Caco-2 (cell line): ENCODE measurements at regions not wholly inside any gene's neighbourhood (a gene's known extent, or its start where the extent isn't known, plus 50 kb on each side); places are given as distances from the start of the nearest gene placed in this dataset.

Experiments used
- BruUV-seq: library from RNA; stranded (reverse); fragments of 400-500 nt; replicated peaks from 2 replicates; lab custom pipeline; 2021; lab: Mats Ljungman, UMichigan
- CTCF ChIA-PET: fragments of 300-600 bp; sonication (Branson Sonifier 250); formaldehyde crosslinking; loops from one replicate; lab custom pipeline; 2022; ENCODE audit warnings: antibody characterized with exemption; lab: Charles Lee
- POLR2A ChIA-PET: fragments of 300-600 bp; sonication (Branson Sonifier 250); formaldehyde crosslinking; loops from one replicate; lab custom pipeline; 2022; ENCODE audit warnings: antibody characterized with exemption; lab: Charles Lee
- DNase-seq, 2 experiments: peaks; one replicate each; pipeline versions ENCODE4 v3.0.0 to v3.0.0-alpha.2; 2020 to 2022
- H3K27me3 ChIP-seq: replicated peaks from 2 replicates; pipeline ENCODE4 v1.6.0; 2011; ENCODE audit warnings: low read length; ENCODE audit not compliant: control insufficient read depth, insufficient read depth
- H3K36me3 ChIP-seq: 2 replicates; pipeline ENCODE4 v1.5.1; 2011; ENCODE audit warnings: low read length; ENCODE audit not compliant: control insufficient read depth, insufficient read depth
- H3K4me1 ChIP-seq: fragments of 250-450 bp; sonication (Bioruptor Pico); 2 replicates; pipeline ENCODE4 v1.5.1; 2020; ENCODE audit warnings: mild to moderate bottlenecking
- H3K4me3 ChIP-seq: 2 replicates; pipeline ENCODE4 v1.5.1; 2011; ENCODE audit warnings: low read depth, mild to moderate bottlenecking, control low read depth, low read length
- H3K9me3 ChIP-seq: fragments of 250-450 bp; sonication (Bioruptor Pico); 2 replicates; pipeline ENCODE4 v1.5.1; 2020; ENCODE audit warnings: mild to moderate bottlenecking, moderate library complexity
- H3K27ac Mint-ChIP-seq: one replicate; pipeline ENCODE4 v1.8.0; 2022; ENCODE audit warnings: mixed read lengths; ENCODE audit not compliant: unreplicated experiment
- H3K27me3 Mint-ChIP-seq: one replicate; pipeline ENCODE4 v1.8.0; 2022; ENCODE audit warnings: mixed read lengths; ENCODE audit not compliant: insufficient read depth, unreplicated experiment
- H3K36me3 Mint-ChIP-seq: one replicate; pipeline ENCODE4 v1.8.0; 2022; ENCODE audit warnings: mild to moderate bottlenecking, mixed read lengths; ENCODE audit not compliant: insufficient read depth, unreplicated experiment
- H3K4me1 Mint-ChIP-seq: one replicate; pipeline ENCODE4 v1.8.0; 2022; ENCODE audit warnings: low read depth, mixed read lengths; ENCODE audit not compliant: unreplicated experiment
- H3K4me3 Mint-ChIP-seq: one replicate; pipeline ENCODE4 v1.8.0; 2022; ENCODE audit warnings: mild to moderate bottlenecking, moderate library complexity, mixed read lengths; ENCODE audit not compliant: unreplicated experiment
- H3K9me3 Mint-ChIP-seq: one replicate; pipeline ENCODE4 v1.8.0; 2022; ENCODE audit warnings: mixed read lengths; ENCODE audit not compliant: unreplicated experiment
- intact Hi-C: fragments of 100-400 bp; cut with micrococcal nuclease; formaldehyde crosslinking; loops from one replicate; pipeline ENCODE4 v1.10.0; 2022; ENCODE audit not compliant: unreplicated experiment
- TF ChIP-seq, protein P1 (sequence below), 2 experiments: fragments of 200-600 bp in 1 of 2; IDR thresholded peaks; 1 replicate in 1 of 2; 2 replicates in 1 of 2; pipeline versions ENCODE4 v1.5.1 to v1.8.0; 2011 to 2022; ENCODE audit warnings: antibody characterized with exemption in 1 of 2, control low read depth in 1 of 2, inconsistent platforms in 1 of 2, low read depth in 1 of 2, low read length in 1 of 2, mild to moderate bottlenecking in 1 of 2, moderate library complexity in 1 of 2; ENCODE audit not compliant: insufficient read depth in 1 of 2, severe bottlenecking in 1 of 2, unreplicated experiment in 1 of 2

DNA sequence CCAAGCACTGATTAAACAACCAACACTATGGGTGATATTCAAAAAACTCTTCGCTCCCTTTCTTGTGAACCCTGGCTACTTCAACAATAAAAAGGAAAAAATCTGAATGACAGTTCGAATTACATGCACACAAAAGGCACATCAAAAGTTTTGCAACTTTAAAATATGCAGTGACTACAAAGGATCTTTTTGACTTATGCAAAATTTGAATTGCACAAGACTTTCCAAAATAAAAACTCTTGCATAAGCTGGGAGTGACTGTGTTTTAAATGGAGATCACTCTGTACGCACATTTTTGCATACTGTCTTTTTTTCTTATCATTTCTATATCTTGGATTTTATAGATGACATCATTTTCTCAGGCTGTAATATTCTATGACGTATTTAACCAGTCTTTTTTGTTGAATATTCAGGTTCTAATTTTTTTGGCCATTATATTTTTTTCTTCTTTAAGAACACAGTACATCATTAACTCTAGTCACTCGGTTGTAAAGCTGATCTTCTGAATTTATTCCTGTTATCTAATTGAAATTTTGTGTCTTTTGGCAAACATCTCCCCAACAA is 667.6 kb upstream of the TBX3 start:
- H3K4me3 Mint-ChIP-seq = no peak overlapping the region
- no peaks in the 10 kb centered on the region for H3K27me3 Mint-ChIP-seq
- Histone ChIP-seq H3K27me3 (no peaks in the 10 kb centered on the region), H3K4me3 (no peak overlapping the region), H3K4me1 (no peaks in the 10 kb centered on the region), H3K9me3 (no peaks in the 10 kb centered on the region), H3K36me3 (no peaks in the 10 kb centered on the region)
- H3K36me3 Mint-ChIP-seq = no peaks in the 10 kb centered on the region
- TF ChIP-seq, protein P1, sequence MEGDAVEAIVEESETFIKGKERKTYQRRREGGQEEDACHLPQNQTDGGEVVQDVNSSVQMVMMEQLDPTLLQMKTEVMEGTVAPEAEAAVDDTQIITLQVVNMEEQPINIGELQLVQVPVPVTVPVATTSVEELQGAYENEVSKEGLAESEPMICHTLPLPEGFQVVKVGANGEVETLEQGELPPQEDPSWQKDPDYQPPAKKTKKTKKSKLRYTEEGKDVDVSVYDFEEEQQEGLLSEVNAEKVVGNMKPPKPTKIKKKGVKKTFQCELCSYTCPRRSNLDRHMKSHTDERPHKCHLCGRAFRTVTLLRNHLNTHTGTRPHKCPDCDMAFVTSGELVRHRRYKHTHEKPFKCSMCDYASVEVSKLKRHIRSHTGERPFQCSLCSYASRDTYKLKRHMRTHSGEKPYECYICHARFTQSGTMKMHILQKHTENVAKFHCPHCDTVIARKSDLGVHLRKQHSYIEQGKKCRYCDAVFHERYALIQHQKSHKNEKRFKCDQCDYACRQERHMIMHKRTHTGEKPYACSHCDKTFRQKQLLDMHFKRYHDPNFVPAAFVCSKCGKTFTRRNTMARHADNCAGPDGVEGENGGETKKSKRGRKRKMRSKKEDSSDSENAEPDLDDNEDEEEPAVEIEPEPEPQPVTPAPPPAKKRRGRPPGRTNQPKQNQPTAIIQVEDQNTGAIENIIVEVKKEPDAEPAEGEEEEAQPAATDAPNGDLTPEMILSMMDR (IDR thresholded peaks at IDR 0.05; ENCODE audit: insufficient read depth in 1 of 2, low read depth in 1 of 2, low read length in 1 of 2, severe bottlenecking in 1 of 2, unreplicated experiment in 1 of 2) = no peak
- H3K4me1 Mint-ChIP-seq = peaks cover 10% of the 10 kb centered on the region
- H3K27ac Mint-ChIP-seq = no peak overlapping the region
- ChIA-PET POLR2A (no interaction called here), CTCF (no interaction called here)
- DNase-seq = no peak
- intact Hi-C loops = no loop called here
- BruUV-seq = no TSS peak
- no peaks in the 10 kb centered on the region for H3K9me3 Mint-ChIP-seq

DNA sequence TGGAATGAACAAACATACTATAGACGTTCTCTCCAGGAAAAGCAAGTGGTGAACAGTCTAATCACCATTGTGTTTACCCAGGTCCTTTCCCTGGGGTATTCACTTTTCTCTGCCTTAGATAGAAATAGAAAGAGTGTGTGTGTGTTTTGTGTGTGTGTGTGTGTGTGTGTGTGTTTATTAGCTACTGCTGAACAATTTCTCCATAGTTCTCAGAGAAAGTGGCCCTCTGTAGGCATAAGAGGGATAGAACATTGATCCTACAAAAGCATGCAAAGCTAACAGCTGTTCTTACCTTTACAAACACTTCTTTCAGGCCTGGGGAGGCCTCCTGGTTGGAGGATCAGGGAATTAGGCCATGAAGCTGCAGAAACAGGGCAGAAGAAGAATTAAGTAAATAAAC is 665.7 kb upstream of the TBX3 start:
- H3K4me1 ChIP-seq = no peaks in the 10 kb centered on the region
- no TSS peak for BruUV-seq
- ChIA-PET POLR2A (no interaction called here), CTCF (no interaction called here)
- Mint-ChIP-seq H3K4me3 (no peak overlapping the region), H3K27ac (no peak overlapping the region), H3K36me3 (no peaks in the 10 kb centered on the region), H3K27me3 (no peaks in the 10 kb centered on the region), H3K9me3 (no peaks in the 10 kb centered on the region), H3K4me1 (peaks cover 10% of the 10 kb centered on the region)
- H3K36me3 ChIP-seq = no peaks in the 10 kb centered on the region
- TF ChIP-seq, protein P1 (IDR thresholded peaks at IDR 0.05; ENCODE audit: insufficient read depth in 1 of 2, low read depth in 1 of 2, low read length in 1 of 2, severe bottlenecking in 1 of 2, unreplicated experiment in 1 of 2) = no peak
- H3K27me3 ChIP-seq = no peaks in the 10 kb centered on the region
- H3K9me3 ChIP-seq = no peaks in the 10 kb centered on the region
- no peak overlapping the region for H3K4me3 ChIP-seq
- no peak for DNase-seq
- intact Hi-C loops = no loop called here

DNA sequence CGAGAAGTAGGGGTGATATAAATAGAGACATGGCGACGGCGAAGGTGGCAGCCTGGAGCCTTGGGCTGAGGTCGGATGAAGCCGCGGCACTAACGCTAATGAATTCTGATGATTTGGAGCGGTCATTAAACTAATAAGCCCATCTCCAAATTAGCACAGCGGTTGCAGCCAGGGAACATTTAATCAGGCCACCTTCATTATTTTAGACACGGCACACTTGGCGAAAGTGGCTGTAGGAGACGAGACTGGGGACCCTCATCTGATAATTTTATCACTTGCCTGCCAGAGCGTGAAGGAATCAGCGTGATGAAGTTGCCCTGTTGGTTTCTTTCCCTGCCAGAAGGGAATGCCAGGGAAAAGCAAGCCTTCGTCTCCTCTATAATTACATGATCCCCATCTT is 664.3 kb upstream of the TBX3 start:
- ChIA-PET POLR2A (no interaction called here), CTCF (no interaction called here)
- H3K27ac Mint-ChIP-seq = no peak overlapping the region
- TF ChIP-seq, protein P1 (IDR thresholded peaks at IDR 0.05; ENCODE audit: insufficient read depth in 1 of 2, low read depth in 1 of 2, low read length in 1 of 2, severe bottlenecking in 1 of 2, unreplicated experiment in 1 of 2) = no peak
- DNase-seq = no peak
- no peaks in the 10 kb centered on the region for H3K27me3 Mint-ChIP-seq
- H3K4me1 Mint-ChIP-seq = peaks cover under 1% of the 10 kb centered on the region
- no peaks in the 10 kb centered on the region for H3K9me3 ChIP-seq
- H3K36me3 Mint-ChIP-seq = no peaks in the 10 kb centered on the region
- intact Hi-C loops = no loop called here
- no peaks in the 10 kb centered on the region for H3K36me3 ChIP-seq
- no peak overlapping the region for H3K4me3 Mint-ChIP-seq
- H3K4me1 ChIP-seq = no peaks in the 10 kb centered on the region
- BruUV-seq = no TSS peak
- H3K9me3 Mint-ChIP-seq = peaks cover 12% of the 10 kb centered on the region
- no peak overlapping the region for H3K4me3 ChIP-seq
- no peaks in the 10 kb centered on the region for H3K27me3 ChIP-seq
